Neural cell (in vitro differentiated cells): ENCODE measurements at regions not wholly inside any gene's neighbourhood (a gene's known extent, or its start where the extent isn't known, plus 50 kb on each side); places are given as distances from the start of the nearest gene placed in this dataset.

Experiments used
- H2AFZ ChIP-seq: fragments of 200-600, 300-800 bp; sonication (generic), shearing (Covaris generic); 2 replicates; pipeline ENCODE4 v1.6.0; 2014; ENCODE audit warnings: low read depth, mild to moderate bottlenecking, antibody characterized with exemption, low read length, moderate library complexity
- H3F3A ChIP-seq: fragments of 200-600 bp; shearing (Covaris generic); 2 replicates; pipeline ENCODE4 v1.6.1; 2016; ENCODE audit warnings: mild to moderate bottlenecking, moderate library complexity, mixed read lengths, antibody characterized with exemption, low read length; ENCODE audit not compliant: insufficient read depth, poor library complexity, severe bottlenecking
- H3K27ac ChIP-seq: fragments of 200-600, 300-800 bp; sonication (generic), shearing (Covaris generic); 2 replicates; pipeline ENCODE4 v1.5.1; 2014; ENCODE audit warnings: mild to moderate bottlenecking, low read length, moderate library complexity
- H3K27me3 ChIP-seq: fragments of 300-800, 200-600 bp; sonication (generic), shearing (Covaris generic); 2 replicates; pipeline ENCODE4 v1.6.0; 2014; ENCODE audit warnings: mild to moderate bottlenecking, low read depth, low read length, moderate library complexity; ENCODE audit not compliant: insufficient read depth
- H3K36me3 ChIP-seq: fragments of 300-800, 200-600 bp; sonication (generic), shearing (Covaris generic); 2 replicates; pipeline ENCODE4 v1.5.1; 2014; ENCODE audit warnings: mild to moderate bottlenecking, antibody characterized with exemption, low read length, moderate library complexity; ENCODE audit not compliant: insufficient read depth
- H3K4me2 ChIP-seq: fragments of 300-800, 200-600 bp; sonication (generic), shearing (Covaris generic); 2 replicates; pipeline ENCODE4 v1.6.0; 2014; ENCODE audit warnings: mild to moderate bottlenecking, low read length
- H3K4me3 ChIP-seq: fragments of 300-800, 200-600 bp; sonication (generic), shearing (Covaris generic); 2 replicates; pipeline ENCODE4 v1.5.1; 2014; ENCODE audit warnings: mild to moderate bottlenecking, low read length, moderate library complexity
- H3K79me2 ChIP-seq: fragments of 200-600 bp; shearing (Covaris generic); replicated peaks from 2 replicates; pipeline ENCODE4 v1.6.0; 2014; ENCODE audit warnings: mild to moderate bottlenecking, low read length, moderate library complexity; ENCODE audit not compliant: insufficient read depth
- H3K9ac ChIP-seq: fragments of 300-800, 200-600 bp; sonication (generic), shearing (Covaris generic); 2 replicates; pipeline ENCODE4 v1.6.1; 2016; ENCODE audit warnings: mild to moderate bottlenecking, low read length, mixed read lengths
- H3K9me2 ChIP-seq: fragments of 200-600 bp; shearing (Covaris generic); 2 replicates; pipeline ENCODE4 v1.6.1; 2016; ENCODE audit warnings: mild to moderate bottlenecking, low read length, mixed read lengths; ENCODE audit not compliant: insufficient read depth
- H3K9me3 ChIP-seq: fragments of 200-600, 300-800 bp; sonication (generic), shearing (Covaris generic); 2 replicates; pipeline ENCODE4 v1.6.1; 2016; ENCODE audit warnings: mild to moderate bottlenecking, mixed run types, low read length, moderate library complexity, mixed read lengths
- H4K20me1 ChIP-seq: fragments of 200-600 bp; shearing (Covaris generic); 2 replicates; pipeline ENCODE4 v1.6.1; 2016; ENCODE audit warnings: mild to moderate bottlenecking, mixed run types; ENCODE audit not compliant: insufficient read depth
- EP300 ChIP-seq: fragments of 450-650 bp; conservative IDR thresholded peaks from 2 replicates; pipeline ENCODE4 v1.6.1; 2014; ENCODE audit warnings: antibody characterized with exemption, mild to moderate bottlenecking, moderate library complexity; ENCODE audit not compliant: poor library complexity, severe bottlenecking
- EZH2 ChIP-seq: fragments of 200-600, 300-800 bp; shearing (Covaris generic), sonication (generic); IDR thresholded peaks from 2 replicates; pipeline ENCODE4 v1.6.1; 2014; ENCODE audit warnings: antibody characterized with exemption, low read length, borderline replicate concordance, mild to moderate bottlenecking; ENCODE audit not compliant: insufficient read depth, poor library complexity, severe bottlenecking
- MXI1 ChIP-seq: fragments of 450-650 bp; conservative IDR thresholded peaks from 2 replicates; pipeline ENCODE4 v1.6.1; 2014; ENCODE audit warnings: antibody characterized with exemption, mild to moderate bottlenecking; ENCODE audit not compliant: poor library complexity, severe bottlenecking
- POLR2AphosphoS5 ChIP-seq: IDR thresholded peaks from 2 replicates; pipeline ENCODE4 v1.6.1; 2012
- RAD21 ChIP-seq: fragments of 450-650 bp; conservative IDR thresholded peaks from 2 replicates; pipeline ENCODE4 v1.6.1; 2014; ENCODE audit warnings: antibody characterized with exemption, mild to moderate bottlenecking, moderate library complexity
- REST ChIP-seq: IDR thresholded peaks from 2 replicates; pipeline ENCODE4 v1.6.1; 2012; ENCODE audit warnings: borderline replicate concordance
- SMC3 ChIP-seq: fragments of 450-650 bp; conservative IDR thresholded peaks from 2 replicates; pipeline ENCODE4 v1.6.1; 2014; ENCODE audit warnings: antibody characterized with exemption, mild to moderate bottlenecking, moderate library complexity; ENCODE audit not compliant: poor library complexity
- TAF1 ChIP-seq: IDR thresholded peaks from 2 replicates; pipeline ENCODE4 v1.6.1; 2012; ENCODE audit warnings: low read depth
- TF ChIP-seq, protein P1 (sequence below): fragments of 450-650 bp; IDR thresholded peaks from 2 replicates; pipeline ENCODE4 v1.5.1; 2014; ENCODE audit warnings: antibody characterized with exemption, mild to moderate bottlenecking, moderate library complexity; ENCODE audit not compliant: poor library complexity, severe bottlenecking

DNA sequence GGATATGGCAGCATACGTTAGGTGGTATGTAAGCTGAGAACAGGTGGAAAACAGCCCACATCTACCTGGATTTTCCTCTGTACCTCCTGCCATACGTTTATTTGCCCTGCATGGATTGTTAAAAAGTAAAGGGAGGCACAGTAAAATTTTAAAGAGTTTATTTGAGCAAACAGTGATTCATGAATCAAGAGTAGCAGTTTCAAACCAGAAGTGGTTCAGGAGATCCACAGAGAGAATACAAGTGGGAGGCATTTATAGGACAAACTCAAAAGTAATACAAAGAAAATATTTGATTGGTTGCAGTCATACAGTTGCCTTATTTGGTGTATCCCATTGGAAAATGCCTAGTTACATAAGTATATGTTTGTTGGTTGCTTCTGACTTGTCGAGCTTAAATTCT is 117.6 kb downstream of the FAM170A start:
- H3K9ac ChIP-seq = no peak overlapping the region
- H3K4me2 ChIP-seq = no peak overlapping the region
- no peaks in the 10 kb centered on the region for H3K36me3 ChIP-seq
- H4K20me1 ChIP-seq = no peaks in the 10 kb centered on the region
- TF ChIP-seq TAF1 = no peak
- no peaks in the 10 kb centered on the region for H3K9me2 ChIP-seq
- no peaks in the 10 kb centered on the region for H3K79me2 ChIP-seq
- H3K9me3 ChIP-seq = no peaks in the 10 kb centered on the region
- no peaks in the 10 kb centered on the region for H3F3A ChIP-seq
- no peak overlapping the region for H3K4me3 ChIP-seq
- no peaks in the 10 kb centered on the region for H3K27me3 ChIP-seq
- no peak overlapping the region for H3K27ac ChIP-seq
- no peak overlapping the region for H2AFZ ChIP-seq

DNA sequence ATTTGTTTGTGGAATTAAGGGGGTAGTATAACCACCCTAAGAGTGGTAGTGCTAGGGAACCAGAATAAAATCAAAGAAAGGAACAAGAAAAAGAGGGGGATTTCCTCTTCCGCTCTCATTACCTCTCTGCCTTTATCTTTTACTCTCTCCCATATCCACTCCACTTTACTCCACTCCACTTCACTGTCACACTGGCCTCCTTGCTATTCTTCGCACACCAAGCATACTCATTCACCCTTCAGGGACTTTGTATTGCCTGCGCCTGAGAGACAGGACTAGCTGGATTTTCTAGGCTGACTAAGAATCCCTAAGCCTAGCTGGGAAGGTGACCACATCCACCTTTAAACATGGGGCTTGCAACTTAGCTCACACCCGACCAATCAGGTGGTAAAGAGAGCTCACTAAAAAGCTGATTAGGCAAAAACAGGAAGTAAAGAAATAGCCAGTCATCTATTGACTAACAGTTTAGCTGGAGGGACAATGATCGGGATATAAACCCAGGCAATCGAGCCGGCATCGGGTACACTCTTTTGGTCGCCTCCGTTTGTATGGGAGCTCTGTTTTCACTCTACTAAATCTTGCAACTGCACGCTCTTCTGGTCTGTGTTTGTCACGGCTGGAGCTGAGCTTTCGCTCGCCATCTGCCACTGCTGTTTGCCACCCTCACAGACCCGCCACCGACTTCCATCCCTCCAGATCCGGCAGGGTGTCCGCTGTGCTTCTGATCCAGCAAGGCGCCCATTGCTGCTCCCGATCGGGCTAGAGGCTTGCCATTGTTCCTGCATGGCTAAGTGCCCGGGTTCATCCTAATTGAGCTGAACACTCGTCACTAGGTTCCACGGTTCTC is 121.8 kb downstream of the FAM170A start:
- no peaks in the 10 kb centered on the region for H3K9me2 ChIP-seq
- no peaks in the 10 kb centered on the region for H3F3A ChIP-seq
- no peaks in the 10 kb centered on the region for H3K36me3 ChIP-seq
- H2AFZ ChIP-seq = no peak overlapping the region
- H4K20me1 ChIP-seq = no peaks in the 10 kb centered on the region
- H3K4me3 ChIP-seq = no peak overlapping the region
- no peaks in the 10 kb centered on the region for H3K9me3 ChIP-seq
- H3K79me2 ChIP-seq = no peaks in the 10 kb centered on the region
- TF ChIP-seq, protein P1, sequence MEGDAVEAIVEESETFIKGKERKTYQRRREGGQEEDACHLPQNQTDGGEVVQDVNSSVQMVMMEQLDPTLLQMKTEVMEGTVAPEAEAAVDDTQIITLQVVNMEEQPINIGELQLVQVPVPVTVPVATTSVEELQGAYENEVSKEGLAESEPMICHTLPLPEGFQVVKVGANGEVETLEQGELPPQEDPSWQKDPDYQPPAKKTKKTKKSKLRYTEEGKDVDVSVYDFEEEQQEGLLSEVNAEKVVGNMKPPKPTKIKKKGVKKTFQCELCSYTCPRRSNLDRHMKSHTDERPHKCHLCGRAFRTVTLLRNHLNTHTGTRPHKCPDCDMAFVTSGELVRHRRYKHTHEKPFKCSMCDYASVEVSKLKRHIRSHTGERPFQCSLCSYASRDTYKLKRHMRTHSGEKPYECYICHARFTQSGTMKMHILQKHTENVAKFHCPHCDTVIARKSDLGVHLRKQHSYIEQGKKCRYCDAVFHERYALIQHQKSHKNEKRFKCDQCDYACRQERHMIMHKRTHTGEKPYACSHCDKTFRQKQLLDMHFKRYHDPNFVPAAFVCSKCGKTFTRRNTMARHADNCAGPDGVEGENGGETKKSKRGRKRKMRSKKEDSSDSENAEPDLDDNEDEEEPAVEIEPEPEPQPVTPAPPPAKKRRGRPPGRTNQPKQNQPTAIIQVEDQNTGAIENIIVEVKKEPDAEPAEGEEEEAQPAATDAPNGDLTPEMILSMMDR = no peak
- TF ChIP-seq MXI1 (no peak), RAD21 (no peak), EZH2 (no peak), REST (no peak), SMC3 (no peak), TAF1 (no peak), POLR2AphosphoS5 (no peak), EP300 (no peak)
- H3K9ac ChIP-seq = no peak overlapping the region
- H3K27me3 ChIP-seq = no peaks in the 10 kb centered on the region
- no peak overlapping the region for H3K27ac ChIP-seq
- no peak overlapping the region for H3K4me2 ChIP-seq
